ENCODE measurements at regions not wholly inside any gene's neighbourhood (a gene's known extent, or its start where the extent isn't known, plus 50 kb on each side); places are given as distances from the start of the nearest gene placed in this dataset.

- DNase-seq: no peak
Measured at GRCh38 chr6:149218915-149219314, 98.6 kb upstream of the TAB2 start.

GRCh38 chr6:149220882-149221773, 96.4 kb upstream of the TAB2 start:
- DNase-seq: no peak

DNA sequence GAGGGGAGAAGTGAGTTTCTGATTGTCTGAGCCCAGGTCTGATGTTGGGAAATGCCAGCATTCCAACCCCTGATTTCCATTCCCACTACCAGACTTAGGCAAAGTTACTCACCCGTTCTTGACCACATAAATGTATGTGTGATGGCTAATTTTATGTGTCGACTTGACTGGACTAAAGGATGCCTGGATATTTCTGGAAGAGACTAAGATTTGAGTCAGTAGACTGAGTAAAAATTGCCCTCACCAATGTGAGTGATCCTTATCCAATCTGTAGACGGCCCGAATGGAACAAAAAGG, 95.8 kb upstream of the TAB2 start:
- DNase-seq: peak; percentile 65

GRCh38 chr6:149223120-149223903, 94.2 kb upstream of the TAB2 start:
- DNase-seq: no peak

- no peak for DNase-seq
Measured at GRCh38 chr6:149223904-149224351, 93.6 kb upstream of the TAB2 start.

DNA sequence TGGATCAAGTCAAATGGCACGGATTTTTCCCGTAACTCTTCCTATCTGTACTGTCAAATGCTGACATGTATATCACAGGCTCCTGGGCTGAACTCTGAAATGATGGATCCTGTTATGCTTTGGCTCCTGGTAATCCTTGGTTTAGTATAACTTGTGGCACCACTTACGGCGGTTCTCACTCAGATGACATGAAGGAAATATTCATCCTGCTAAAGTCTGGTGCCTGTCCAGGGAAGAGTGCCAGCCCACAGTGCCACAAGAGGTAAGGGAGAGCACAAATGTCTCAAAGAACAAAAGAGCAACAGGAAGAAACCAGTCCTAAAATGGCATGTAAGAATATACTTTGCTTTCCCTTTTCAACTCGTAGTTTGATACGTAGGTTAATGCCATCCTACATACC, 93.1 kb upstream of the TAB2 start:
- DNase-seq: no peak

GRCh38 chr6:149225370-149225769, 92.1 kb upstream of the TAB2 start:
- DNase-seq: no peak

DNA sequence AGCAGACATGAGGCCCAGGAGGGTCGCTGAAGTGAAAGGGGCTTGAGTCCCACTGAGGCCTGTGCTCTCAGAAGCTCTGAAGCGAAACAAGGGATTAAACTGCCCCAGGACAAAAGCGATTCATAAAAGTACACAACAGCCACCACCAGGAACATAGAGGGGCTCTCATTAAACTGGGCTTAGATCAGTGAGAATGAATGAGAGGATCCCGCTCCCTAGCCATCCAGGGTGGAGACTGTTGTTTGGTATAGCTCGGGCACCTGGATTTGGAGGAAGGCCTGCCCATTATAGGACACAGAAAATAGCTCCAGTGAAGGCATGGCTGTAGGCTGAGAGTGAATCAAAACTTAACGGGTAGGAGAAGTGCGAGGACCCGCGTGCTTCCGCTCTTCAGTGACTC, 91.6 kb upstream of the TAB2 start:
- DNase-seq: no peak

- DNase-seq: no peak
Measured at GRCh38 chr6:149227796-149228195, 89.7 kb upstream of the TAB2 start.

- DNase-seq: no peak
Measured at GRCh38 chr6:149228311-149228955, 89.1 kb upstream of the TAB2 start.

DNA sequence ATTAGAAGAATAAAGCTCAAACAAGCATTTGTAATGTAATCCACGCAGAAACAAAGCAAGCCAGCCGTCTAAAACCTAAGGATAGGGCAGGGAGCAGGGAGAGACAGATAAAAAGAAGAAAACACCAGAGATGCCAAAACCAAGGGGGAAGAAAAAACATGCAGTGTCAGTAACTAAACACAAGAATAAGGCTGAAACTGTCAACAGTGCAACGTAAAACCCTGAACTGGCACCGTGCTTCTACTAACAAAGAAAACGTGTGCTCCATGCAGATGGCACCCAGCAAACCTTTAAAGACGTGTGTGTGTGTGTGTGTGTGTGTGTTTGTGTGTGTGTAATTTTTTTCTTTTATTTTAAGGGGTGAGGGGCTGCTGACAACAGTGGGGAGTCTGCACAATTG, 88.4 kb upstream of the TAB2 start:
- no peak for DNase-seq

DNA sequence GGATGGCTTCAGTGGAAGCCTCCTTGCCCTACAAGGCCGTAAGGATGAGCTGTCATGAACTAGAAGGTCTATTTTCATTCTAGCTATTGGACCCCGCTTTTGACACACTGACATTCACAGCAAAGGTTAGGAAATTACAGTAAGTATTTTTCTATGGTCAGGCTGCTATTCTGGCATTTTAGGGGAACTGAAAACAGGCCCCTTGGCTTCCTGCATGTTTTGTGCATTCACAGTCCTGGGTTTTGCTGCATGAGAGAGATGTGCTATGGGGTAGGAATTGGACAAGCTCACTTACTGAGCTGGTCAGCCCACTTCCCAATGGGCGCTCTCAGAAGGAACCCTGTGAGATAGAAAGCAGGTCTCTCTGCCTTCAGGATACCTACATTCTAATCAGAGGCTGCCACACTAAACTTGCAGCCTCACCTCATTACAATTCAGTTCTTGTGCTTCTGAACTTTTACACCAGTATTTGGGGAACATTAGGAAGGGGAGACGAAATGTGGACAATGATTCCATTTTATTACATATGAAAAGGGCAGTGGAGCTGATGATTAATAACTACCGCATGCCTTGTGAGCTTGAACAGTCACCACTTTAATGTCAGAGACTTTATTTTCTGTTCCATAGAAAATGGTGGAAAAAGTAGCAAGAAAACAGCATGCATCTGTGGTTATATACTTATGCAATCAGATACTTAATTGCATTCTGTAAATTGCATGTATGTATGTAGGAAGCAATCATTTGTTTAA, 86.6 kb upstream of the TAB2 start:
- no peak for DNase-seq

- DNase-seq: no peak
Measured at GRCh38 chr6:149231778-149232177, 85.7 kb upstream of the TAB2 start.

DNA sequence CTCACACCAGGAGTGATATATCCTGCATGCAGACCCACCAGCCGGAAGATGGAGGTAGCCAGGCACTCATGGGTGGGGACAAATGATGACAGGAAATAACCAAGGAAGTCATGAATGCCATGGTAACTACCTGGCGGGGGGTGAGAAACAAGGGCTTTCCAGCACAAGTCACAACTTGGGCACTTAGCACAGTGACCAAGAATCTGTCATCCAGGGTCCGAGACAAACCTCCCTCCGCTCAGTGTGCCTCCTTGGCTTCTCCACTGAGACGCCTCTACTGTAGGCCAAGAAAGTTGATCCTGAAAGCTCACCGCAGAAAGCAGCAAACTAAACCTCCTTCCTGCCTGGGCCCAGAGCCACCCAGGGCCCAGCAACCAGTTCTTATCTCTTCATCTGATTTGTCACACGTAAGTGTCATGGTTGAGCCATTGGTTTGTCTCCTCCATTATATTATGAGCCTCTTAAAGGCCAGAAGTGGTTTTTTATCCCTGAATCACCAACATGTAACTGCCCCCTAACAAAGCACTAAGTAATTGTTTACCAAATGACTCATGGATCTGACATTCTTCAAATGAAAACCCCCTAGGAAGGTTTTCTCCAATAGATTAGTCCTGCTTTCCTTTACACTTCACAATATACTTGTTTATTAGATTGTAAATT, 84.3 kb upstream of the TAB2 start:
- DNase-seq: peak; percentile 96

GRCh38 chr6:149234051-149234962, 83.2 kb upstream of the TAB2 start:
- DNase-seq: peak; percentile 56

GRCh38 chr6:149235130-149235561, 82.4 kb upstream of the TAB2 start:
- DNase-seq: peak; percentile 93

- peak; percentile 27 for DNase-seq
Measured at GRCh38 chr6:149236589-149236988, 80.9 kb upstream of the TAB2 start.

DNA sequence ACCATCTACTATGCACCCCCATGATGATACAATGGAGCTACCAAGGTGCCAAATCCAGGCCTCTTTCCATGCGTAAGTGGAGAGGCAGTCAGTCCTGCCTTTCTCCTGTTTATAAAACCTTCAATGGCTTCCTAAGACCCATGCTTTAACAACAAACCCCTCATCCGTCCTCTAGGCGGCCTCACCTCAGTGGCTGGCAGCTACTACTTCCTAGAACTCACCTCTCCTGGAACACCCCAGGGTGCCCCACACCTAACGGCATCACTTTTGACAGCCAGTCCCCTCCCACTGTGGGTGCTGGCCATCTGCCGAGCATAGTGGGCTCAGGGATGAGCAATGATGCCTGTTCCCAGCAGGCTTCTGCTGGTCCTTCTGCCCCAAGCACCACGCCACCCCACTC, 80.0 kb upstream of the TAB2 start:
- no peak for DNase-seq

DNA sequence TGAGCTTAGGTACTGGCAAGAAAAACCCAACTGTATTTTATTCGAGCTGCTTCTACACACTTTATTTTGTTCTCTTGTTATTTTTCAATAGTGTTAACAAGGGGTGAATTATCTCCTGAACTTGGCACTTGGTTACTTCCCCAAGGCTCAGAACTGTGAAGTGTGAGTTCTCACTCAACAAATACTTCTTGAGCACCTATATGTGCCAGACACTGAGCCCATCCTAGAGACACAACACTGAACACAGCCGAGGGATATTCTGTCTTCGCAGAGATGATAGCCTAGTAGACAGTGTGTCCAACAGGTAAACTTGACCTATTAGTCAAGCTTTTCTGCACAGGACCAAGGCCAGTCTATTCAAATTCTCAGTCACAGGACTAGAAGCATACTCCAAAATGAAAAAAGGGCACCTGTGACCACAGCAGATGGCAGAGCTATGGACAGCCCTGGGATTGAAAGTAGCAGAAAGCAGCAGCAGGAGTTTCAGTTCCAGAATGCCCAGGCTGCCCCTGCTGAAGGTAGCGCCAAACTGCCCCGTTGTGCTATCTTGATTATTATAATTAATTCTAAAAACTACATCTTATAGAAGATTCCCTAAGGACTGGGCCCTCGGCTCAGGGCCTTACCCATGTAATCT, 77.8 kb upstream of the TAB2 start:
- no peak for DNase-seq

GRCh38 chr6:149242883-149243282, 74.6 kb upstream of the TAB2 start:
- peak; percentile 68 for DNase-seq

DNA sequence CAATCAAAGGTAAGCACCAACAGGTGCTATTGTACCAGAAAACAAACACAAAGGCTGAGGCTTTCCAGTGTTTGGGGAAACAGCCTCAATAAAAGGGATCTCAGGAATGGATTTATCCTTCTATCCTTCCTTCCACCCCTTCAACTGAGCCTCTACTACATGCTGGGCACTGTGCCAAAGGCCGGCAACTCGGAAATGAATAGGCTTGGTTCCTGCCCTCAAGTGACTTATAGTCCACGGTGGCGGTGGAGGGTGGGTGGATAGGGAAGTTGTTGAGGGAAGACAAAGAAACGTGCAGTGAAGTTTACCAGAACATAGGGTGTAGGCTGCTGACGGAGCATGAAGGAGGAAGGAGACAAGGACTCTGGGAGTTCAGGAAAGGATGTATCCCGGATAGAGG, 73.4 kb upstream of the TAB2 start:
- no peak for DNase-seq

Measured in EL (cell line).